Testis (tissue), 2 donors: ENCODE measurements at regions not wholly inside any gene's neighbourhood (a gene's known extent, or its start where the extent isn't known, plus 50 kb on each side); places are given as distances from the start of the nearest gene placed in this dataset.

ENCODE experiments used
- POLR2A ChIP-seq: fragments of 450-650 bp; IDR thresholded peaks from one replicate; pipeline ENCODE4 v1.6.1; 2017; ENCODE audit warnings: antibody characterized with exemption, mild to moderate bottlenecking, moderate library complexity
- TF ChIP-seq, protein P1 (sequence below), 3 experiments: fragments of 450-650 bp in 2 of 3; fragments of 200-600 bp in 1 of 3; sonication (generic) in 1 of 3; IDR thresholded peaks; one replicate each; pipeline ENCODE4 v1.5.1; 2016 to 2019; ENCODE audit warnings: antibody characterized with exemption in 3 of 3, mild to moderate bottlenecking in 2 of 3, moderate library complexity in 1 of 3

DNA sequence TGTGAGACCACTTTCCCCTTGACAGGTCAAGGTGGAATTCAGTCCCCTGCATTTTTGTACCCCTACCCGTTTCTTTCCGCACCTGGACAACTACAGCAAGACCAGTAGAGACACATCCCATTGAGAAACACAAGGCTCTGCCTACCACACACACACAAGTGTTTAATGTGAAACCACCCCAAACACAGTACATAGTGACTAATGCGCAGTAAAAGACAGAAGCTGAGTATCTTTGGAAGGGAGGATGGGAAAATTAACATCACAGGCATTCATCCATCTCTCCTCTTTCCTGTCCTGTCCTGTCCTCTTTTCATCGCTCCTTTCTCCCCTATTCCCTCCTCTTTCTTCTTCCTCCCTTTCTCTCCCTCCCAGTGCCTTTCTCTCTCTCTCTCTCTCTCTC lies 64.8 kb downstream of the SCN11A start:
- TF ChIP-seq POLR2A, result no peak
- TF ChIP-seq, protein P1, sequence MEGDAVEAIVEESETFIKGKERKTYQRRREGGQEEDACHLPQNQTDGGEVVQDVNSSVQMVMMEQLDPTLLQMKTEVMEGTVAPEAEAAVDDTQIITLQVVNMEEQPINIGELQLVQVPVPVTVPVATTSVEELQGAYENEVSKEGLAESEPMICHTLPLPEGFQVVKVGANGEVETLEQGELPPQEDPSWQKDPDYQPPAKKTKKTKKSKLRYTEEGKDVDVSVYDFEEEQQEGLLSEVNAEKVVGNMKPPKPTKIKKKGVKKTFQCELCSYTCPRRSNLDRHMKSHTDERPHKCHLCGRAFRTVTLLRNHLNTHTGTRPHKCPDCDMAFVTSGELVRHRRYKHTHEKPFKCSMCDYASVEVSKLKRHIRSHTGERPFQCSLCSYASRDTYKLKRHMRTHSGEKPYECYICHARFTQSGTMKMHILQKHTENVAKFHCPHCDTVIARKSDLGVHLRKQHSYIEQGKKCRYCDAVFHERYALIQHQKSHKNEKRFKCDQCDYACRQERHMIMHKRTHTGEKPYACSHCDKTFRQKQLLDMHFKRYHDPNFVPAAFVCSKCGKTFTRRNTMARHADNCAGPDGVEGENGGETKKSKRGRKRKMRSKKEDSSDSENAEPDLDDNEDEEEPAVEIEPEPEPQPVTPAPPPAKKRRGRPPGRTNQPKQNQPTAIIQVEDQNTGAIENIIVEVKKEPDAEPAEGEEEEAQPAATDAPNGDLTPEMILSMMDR (IDR thresholded peaks at IDR 0.05), result no peak
